ENCODE measurements at regions not wholly inside any gene's neighbourhood (a gene's known extent, or its start where the extent isn't known, plus 50 kb on each side); places are given as distances from the start of the nearest gene placed in this dataset.

DNA sequence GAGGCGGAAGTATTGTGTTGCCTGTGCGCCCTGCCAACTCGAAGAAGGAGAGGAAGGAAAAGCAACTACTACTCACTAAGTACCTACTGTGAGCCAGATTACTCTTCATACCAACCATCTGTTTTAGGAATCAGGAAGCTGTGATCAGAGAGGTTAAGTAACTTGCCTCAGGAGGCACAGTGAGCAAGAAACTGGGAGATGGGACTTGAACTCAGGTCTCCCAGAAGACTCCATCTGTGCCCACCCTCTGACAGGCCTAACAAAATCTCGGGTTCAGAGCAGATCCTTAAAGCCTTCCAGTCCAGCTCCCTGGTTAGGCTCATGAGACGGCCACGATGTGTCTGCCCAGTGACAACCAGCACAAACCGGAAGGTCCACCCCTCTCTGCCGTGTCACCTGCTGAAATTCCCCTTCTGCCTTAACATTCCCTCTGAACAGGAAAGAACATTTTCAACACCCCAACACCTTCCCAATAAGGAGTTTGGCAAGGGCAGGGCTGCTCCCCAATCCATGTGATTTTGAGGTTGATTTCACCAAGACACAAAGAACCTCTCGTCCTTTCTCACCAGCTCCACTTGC is 230.1 kb downstream of the TOMM20 start:
- DNase-seq (ENCODE audit: low read depth), result no peak
- no peak overlapping the region for H3K4me3 ChIP-seq (ENCODE audit: low read depth, low read length)
- TF ChIP-seq, protein P1, sequence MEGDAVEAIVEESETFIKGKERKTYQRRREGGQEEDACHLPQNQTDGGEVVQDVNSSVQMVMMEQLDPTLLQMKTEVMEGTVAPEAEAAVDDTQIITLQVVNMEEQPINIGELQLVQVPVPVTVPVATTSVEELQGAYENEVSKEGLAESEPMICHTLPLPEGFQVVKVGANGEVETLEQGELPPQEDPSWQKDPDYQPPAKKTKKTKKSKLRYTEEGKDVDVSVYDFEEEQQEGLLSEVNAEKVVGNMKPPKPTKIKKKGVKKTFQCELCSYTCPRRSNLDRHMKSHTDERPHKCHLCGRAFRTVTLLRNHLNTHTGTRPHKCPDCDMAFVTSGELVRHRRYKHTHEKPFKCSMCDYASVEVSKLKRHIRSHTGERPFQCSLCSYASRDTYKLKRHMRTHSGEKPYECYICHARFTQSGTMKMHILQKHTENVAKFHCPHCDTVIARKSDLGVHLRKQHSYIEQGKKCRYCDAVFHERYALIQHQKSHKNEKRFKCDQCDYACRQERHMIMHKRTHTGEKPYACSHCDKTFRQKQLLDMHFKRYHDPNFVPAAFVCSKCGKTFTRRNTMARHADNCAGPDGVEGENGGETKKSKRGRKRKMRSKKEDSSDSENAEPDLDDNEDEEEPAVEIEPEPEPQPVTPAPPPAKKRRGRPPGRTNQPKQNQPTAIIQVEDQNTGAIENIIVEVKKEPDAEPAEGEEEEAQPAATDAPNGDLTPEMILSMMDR (IDR thresholded peaks at IDR 0.05; ENCODE audit: low read depth, low read length, missing control alignments), result no peak

DNA sequence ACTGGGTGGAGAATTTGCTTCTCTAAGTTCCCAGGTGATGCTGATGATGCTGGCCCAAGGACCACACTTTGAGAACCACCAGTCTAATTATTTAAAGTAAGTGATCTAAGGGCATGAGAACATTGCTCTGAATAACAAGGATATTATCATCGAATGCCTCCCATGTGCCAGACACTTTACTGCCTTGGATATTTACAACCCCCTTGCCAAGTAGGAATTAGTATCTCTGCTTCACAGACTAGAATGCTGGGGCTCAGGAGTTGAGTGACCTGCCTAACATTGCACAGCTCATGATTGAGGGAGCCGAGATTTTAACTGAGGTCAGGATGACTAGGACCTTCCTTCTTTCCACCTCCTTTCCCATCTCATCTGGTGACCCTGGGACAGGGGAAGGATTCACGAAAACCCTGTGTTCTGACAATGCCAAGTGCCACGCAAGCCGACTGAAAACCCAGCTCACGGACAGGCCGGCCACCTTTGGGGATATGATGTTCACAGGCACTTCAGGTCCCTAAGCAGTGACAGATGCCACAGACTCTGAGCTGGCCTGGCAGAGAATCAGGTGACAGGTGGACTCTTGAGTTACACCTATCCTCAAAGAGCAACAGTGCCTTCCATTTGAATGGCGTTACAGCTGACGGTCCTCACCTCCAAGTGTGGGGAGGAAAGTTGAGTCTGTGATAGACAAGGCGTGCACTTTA is 230.7 kb downstream of the TOMM20 start:
- no peak for DNase-seq (ENCODE audit: low read depth)
- TF ChIP-seq, protein P1 (IDR thresholded peaks at IDR 0.05; ENCODE audit: low read depth, low read length, missing control alignments), result no peak
- no peak overlapping the region for H3K4me3 ChIP-seq (ENCODE audit: low read depth, low read length)

DNA sequence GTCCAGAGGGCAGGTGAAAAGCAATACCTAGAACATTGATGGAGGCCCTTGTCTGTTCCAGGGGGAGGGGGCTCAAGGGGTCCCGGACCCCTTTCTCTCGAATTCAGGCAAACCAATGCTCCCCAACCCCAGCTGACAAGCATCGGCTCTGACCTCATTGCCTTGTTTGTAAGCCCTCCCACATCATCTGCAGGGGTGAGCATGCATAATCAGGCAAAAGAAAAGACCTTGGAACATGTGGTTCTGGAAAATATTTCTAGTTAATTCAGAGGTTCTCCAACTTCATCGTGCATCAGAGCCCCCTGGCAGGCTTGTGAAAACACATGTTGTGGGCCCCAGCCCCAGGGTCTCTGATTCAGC is 231.3 kb downstream of the TOMM20 start:
- no peak for DNase-seq (ENCODE audit: low read depth)
- H3K4me3 ChIP-seq (ENCODE audit: low read depth, low read length), result no peak overlapping the region
- TF ChIP-seq, protein P1 (IDR thresholded peaks at IDR 0.05; ENCODE audit: low read depth, low read length, missing control alignments), result no peak

DNA sequence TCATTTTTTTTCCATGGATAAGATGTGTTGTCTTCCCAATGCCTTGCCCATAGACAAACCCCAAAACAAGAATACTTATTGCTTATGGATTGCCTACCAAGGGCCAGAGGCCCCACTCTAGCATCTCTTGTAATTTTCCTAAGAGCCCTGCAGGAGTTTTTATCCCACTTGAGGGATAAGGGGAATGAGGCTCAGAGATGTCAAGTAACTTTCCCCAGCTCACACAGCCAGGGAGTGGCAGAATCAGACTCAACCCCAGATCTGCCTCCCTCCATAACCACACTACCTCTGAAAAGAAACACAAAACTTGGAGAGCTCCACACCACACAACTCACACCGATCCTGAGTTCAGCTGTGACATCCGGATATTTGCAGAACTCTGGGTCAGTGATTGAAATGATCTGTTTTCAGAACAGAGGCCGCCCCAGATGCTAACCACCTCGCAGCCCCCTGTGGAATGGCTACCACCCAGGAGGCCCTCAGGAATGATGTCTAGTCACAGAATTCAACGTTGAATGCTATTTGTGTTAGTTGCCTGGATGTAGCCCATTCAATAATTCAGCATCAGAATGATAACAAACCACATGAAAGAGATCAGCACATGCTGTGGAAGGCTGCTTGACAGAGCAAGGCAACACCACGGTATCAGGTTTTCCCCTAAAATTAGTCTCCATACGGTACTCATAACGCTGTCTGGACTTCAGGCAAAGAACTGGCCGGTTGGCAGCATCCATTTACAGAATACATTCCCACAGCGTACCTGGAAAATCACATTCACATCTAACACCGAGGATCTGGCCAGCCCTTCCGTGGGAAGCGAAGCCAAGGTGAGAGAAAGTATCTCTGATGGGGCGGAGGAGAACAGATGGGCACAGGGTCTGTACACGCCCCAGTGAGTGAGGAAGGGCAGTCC is 231.9 kb downstream of the TOMM20 start:
- DNase-seq (ENCODE audit: low read depth), result no peak
- no peak overlapping the region for H3K4me3 ChIP-seq (ENCODE audit: low read depth, low read length)
- TF ChIP-seq, protein P1 (IDR thresholded peaks at IDR 0.05; ENCODE audit: low read depth, low read length, missing control alignments), result no peak

DNA sequence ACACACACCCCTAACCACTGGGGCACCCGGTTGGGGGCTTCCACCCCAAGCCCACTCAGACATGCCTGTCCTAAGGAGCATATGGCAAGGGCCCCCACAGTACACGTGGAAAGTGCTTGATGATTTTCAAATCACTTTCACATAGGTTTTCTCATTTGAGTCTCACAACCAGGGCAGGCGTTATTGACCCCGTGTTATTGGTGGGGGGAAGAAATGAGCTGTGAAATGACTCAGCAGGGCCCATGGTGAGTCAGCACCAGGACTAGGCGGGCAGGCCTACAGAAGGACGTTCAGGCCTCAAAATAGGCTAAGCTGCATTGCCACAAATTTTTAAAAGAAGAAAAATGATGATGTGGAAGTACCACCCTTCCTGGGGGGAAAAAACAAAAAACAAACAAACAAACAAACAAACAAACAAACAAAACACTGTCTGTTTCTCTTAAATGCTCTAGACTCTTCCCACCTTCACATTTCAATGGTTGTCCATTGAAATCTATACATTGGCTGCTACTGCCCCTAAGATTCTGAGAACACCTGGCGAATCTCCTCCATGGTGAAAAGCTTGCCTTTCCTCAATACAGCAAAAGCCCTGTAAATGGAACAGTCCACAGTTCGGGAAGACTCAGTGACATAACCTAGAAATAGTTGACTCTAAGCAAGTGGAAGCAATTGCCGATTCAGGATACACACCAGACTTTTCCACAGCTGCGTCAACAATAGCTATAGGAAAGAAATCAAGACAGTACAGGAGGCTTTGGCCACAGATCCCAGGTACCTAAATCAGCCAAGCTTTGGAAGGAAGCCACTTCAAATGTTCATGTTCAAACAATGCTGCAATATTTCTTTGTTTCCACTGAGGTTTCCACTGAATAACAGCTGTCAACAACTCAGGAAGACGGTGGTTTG is 234.7 kb downstream of the TOMM20 start:
- TF ChIP-seq, protein P1 (IDR thresholded peaks at IDR 0.05; ENCODE audit: low read depth, low read length, missing control alignments), result no peak
- DNase-seq (ENCODE audit: low read depth), result no peak
- no peak overlapping the region for H3K4me3 ChIP-seq (ENCODE audit: low read depth, low read length)

DNA sequence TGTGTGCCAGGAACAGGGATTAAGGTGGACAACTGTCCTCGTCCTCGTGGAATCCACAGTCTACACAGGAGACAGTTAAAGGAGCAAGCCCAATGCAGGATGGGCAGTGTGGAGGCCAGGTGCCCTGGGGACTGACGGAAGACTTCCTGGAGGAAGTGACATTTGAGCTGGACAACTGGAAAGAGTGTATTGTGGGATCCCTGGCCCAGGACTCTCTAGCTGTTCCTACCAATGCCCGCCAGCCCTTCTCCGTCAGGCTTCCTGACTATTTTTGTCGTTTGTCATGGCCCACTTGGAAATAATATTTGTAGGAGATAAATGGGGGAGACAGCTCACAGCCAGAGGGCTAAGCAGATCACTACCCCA is 235.3 kb downstream of the TOMM20 start:
- no peak for DNase-seq (ENCODE audit: low read depth)
- TF ChIP-seq, protein P1 (IDR thresholded peaks at IDR 0.05; ENCODE audit: low read depth, low read length, missing control alignments), result no peak
- no peak overlapping the region for H3K4me3 ChIP-seq (ENCODE audit: low read depth, low read length)

Measured in GM12864 (cell line).